GM18519 (cell line): ENCODE measurements at regions not wholly inside any gene's neighbourhood (a gene's known extent, or its start where the extent isn't known, plus 50 kb on each side); places are given as distances from the start of the nearest gene placed in this dataset.
A peak's percentile ranks its signal among the peaks of the same experiment; 100 is the strongest.
"Not testable (repeated sequence)": the region's sequence is repeated elsewhere in the genome, so short reads cannot be mapped to it uniquely, and the experiment has no call there.

ENCODE experiments used
- ATAC-seq: cut with Tn5 transposase; IDR thresholded peaks from one replicate; pipeline ENCODE4 v1.9.1; 2021; ENCODE audit warnings: mild to moderate bottlenecking, moderate library complexity; ENCODE audit not compliant: unreplicated experiment, low FRiP score

GRCh38 chr20:60095456-60095855 is 137.2 kb downstream of the CDH26 start:
- ATAC-seq = no peak

- no peak for ATAC-seq
Observed at GRCh38 chr20:60096166-60096565, 137.9 kb downstream of the CDH26 start.

- ATAC-seq = no peak
Observed at GRCh38 chr20:60097285-60097684, 139.1 kb downstream of the CDH26 start.

- ATAC-seq = no peak
Observed at GRCh38 chr20:60100780-60101179, 142.6 kb downstream of the CDH26 start.

- no peak for ATAC-seq
Observed at GRCh38 chr20:60101201-60101890, 143.1 kb downstream of the CDH26 start.

GRCh38 chr20:60101891-60102281 is 143.7 kb downstream of the CDH26 start:
- no peak for ATAC-seq

GRCh38 chr20:60102665-60103210 is 144.5 kb downstream of the CDH26 start:
- ATAC-seq = no peak

- ATAC-seq = no peak
Observed at GRCh38 chr20:60104993-60105803, 147.0 kb downstream of the CDH26 start.

- not testable (repeated sequence) for ATAC-seq
Observed at GRCh38 chr20:60106186-60106585, 148.0 kb downstream of the CDH26 start.

GRCh38 chr20:60107621-60108390 is 149.6 kb downstream of the CDH26 start:
- ATAC-seq = no peak

- ATAC-seq = no peak
Observed at GRCh38 chr20:60108397-60108796, 150.2 kb downstream of the CDH26 start.

- no peak for ATAC-seq
Observed at GRCh38 chr20:60113024-60113724, 155.0 kb downstream of the CDH26 start.

GRCh38 chr20:60113771-60114170 is 155.5 kb downstream of the CDH26 start:
- no peak for ATAC-seq

- no peak for ATAC-seq
Observed at GRCh38 chr20:60115451-60115850, 157.2 kb downstream of the CDH26 start.

- ATAC-seq = peak; percentile 43
Observed at GRCh38 chr20:60116128-60116909, 158.1 kb downstream of the CDH26 start.

- ATAC-seq = no peak
Observed at GRCh38 chr20:60117065-60117464, 158.8 kb downstream of the CDH26 start.

- ATAC-seq = no peak
Observed at GRCh38 chr20:60121903-60122302, 163.7 kb downstream of the CDH26 start.

GRCh38 chr20:60122671-60123070 is 164.4 kb downstream of the CDH26 start:
- ATAC-seq = no peak

- no peak for ATAC-seq
Observed at GRCh38 chr20:60123096-60123495, 164.9 kb downstream of the CDH26 start.

- ATAC-seq = no peak
Observed at GRCh38 chr20:60123652-60124051, 165.4 kb downstream of the CDH26 start.
